H1 (cell line): ENCODE measurements at regions not wholly inside any gene's neighbourhood (a gene's known extent, or its start where the extent isn't known, plus 50 kb on each side); places are given as distances from the start of the nearest gene placed in this dataset.

Experiments
- CTCF ChIA-PET: fragments of 300-600 bp; sonication (Branson Sonifier 250); formaldehyde crosslinking; loops from one replicate; lab custom pipeline; 2021; ENCODE audit not compliant: partially characterized antibody; lab: Charles Lee
- POLR2A ChIA-PET: fragments of 300-600 bp; sonication (Branson Sonifier 250); formaldehyde crosslinking; loops from one replicate; lab custom pipeline; 2021; ENCODE audit warnings: inconsistent platforms; ENCODE audit not compliant: partially characterized antibody; lab: Charles Lee
- DNase-seq, 2 experiments: peaks; one replicate each; pipeline versions ENCODE4 v3.0.0 to v3.0.0-alpha.2; 2010 to 2022; ENCODE audit warnings: low spot score in 2 of 2, low read depth in 1 of 2, mixed read lengths in 1 of 2
- FAIRE-seq: peaks from 2 replicates; lab custom pipeline; 2011; peaks lifted over from hg19 to GRCh38; lab: Jason Lieb, UNC
- H2AFZ ChIP-seq: 2 replicates; pipeline ENCODE4 v1.8.1; 2012; ENCODE audit warnings: low read length, inconsistent platforms
- H2AK5ac ChIP-seq: 2 replicates; pipeline ENCODE4 v1.6.1; 2013; ENCODE audit warnings: low read depth, low read length
- H2BK120ac ChIP-seq: replicated peaks from 2 replicates; pipeline ENCODE3; 2013; ENCODE audit warnings: low read depth, low read length, inconsistent platforms
- H2BK12ac ChIP-seq: 2 replicates; pipeline ENCODE4 v1.6.1; 2013; ENCODE audit warnings: low read depth, low read length
- H2BK15ac ChIP-seq: 2 replicates; pipeline ENCODE4 v1.6.1; 2013; ENCODE audit warnings: low read length
- H2BK20ac ChIP-seq: 2 replicates; pipeline ENCODE4 v1.6.1; 2013; ENCODE audit warnings: low read length
- H2BK5ac ChIP-seq: 2 replicates; pipeline ENCODE4 v1.6.1; 2013; ENCODE audit warnings: low read depth, low read length
- H3K14ac ChIP-seq: 2 replicates; pipeline ENCODE4 v1.6.1; 2013; ENCODE audit warnings: inconsistent platforms; ENCODE audit not compliant: insufficient read length
- H3K18ac ChIP-seq: 2 replicates; pipeline ENCODE4 v1.6.1; 2013; ENCODE audit warnings: low read length; ENCODE audit errors: extremely low read depth
- H3K23ac ChIP-seq: 2 replicates; pipeline ENCODE4 v1.6.1; 2013; ENCODE audit warnings: inconsistent platforms; ENCODE audit not compliant: insufficient read length
- H3K23me2 ChIP-seq: 2 replicates; pipeline ENCODE4 v1.6.1; 2013; ENCODE audit warnings: low read depth, low read length
- H3K27ac ChIP-seq: 2 replicates; pipeline ENCODE4 v1.6.1; 2011; ENCODE audit warnings: low read depth, low read length, inconsistent platforms
- H3K27me3 ChIP-seq, 4 experiments: replicated peaks in 1 of 4; 1 replicate in 1 of 4; 2 replicates in 3 of 4; pipeline versions ENCODE4 v1.6.1 to v1.8.1; 2011 to 2013; ENCODE audit warnings: low read length in 3 of 4, mild to moderate bottlenecking in 3 of 4, inconsistent platforms in 2 of 4, mixed read lengths in 2 of 4, moderate library complexity in 1 of 4; ENCODE audit not compliant: control insufficient read depth in 3 of 4, insufficient read depth in 3 of 4; ENCODE audit errors: extremely low read depth in 1 of 4
- H3K36me3 ChIP-seq, 4 experiments: 2 replicates each; pipeline versions ENCODE4 v1.6.1 to v1.8.1; 2011 to 2013; ENCODE audit warnings: mild to moderate bottlenecking in 4 of 4, low read length in 3 of 4, moderate library complexity in 2 of 4, control low read depth in 1 of 4, inconsistent platforms in 1 of 4; ENCODE audit not compliant: insufficient read depth in 4 of 4, control insufficient read depth in 2 of 4
- H3K4ac ChIP-seq: replicated peaks from 2 replicates; pipeline ENCODE3; 2013; ENCODE audit warnings: low read length, low read depth, mixed read lengths, inconsistent platforms; ENCODE audit not compliant: insufficient read length
- H3K4me1 ChIP-seq, 4 experiments: replicated peaks in 1 of 4; 1 replicate in 1 of 4; 2 replicates in 3 of 4; pipeline versions ENCODE4 v1.6.1 to v1.8.1; 2011 to 2013; ENCODE audit warnings: low read length in 3 of 4, inconsistent platforms in 2 of 4, mixed read lengths in 1 of 4; ENCODE audit not compliant: insufficient read depth in 4 of 4, control insufficient read depth in 3 of 4
- H3K4me2 ChIP-seq, 2 experiments: 2 replicates each; pipeline versions ENCODE4 v1.6.1 to v1.8.1; 2011 to 2013; ENCODE audit warnings: low read depth in 2 of 2, low read length in 2 of 2, control low read depth in 1 of 2, inconsistent platforms in 1 of 2, mild to moderate bottlenecking in 1 of 2; ENCODE audit not compliant: insufficient read depth in 1 of 2
- H3K4me3 ChIP-seq, 4 experiments: fragments of 200-600, 300-600 bp in 1 of 4; sonication (generic), shearing (Covaris generic), sonication (Bioruptor Twin) in 1 of 4; 2 replicates each; pipeline versions ENCODE4 v1.5.1 to v1.8.1; 2011 to 2016; ENCODE audit warnings: low read length in 4 of 4, low read depth in 3 of 4, control low read depth in 2 of 4, inconsistent platforms in 2 of 4, mild to moderate bottlenecking in 2 of 4, mixed read lengths in 1 of 4, moderate library complexity in 1 of 4; ENCODE audit not compliant: insufficient read depth in 2 of 4; ENCODE audit errors: extremely low read depth in 1 of 4
- H3K56ac ChIP-seq: replicated peaks from 2 replicates; pipeline ENCODE3; 2013; ENCODE audit warnings: low read depth, mild to moderate bottlenecking, mixed read lengths, low read length, inconsistent platforms; ENCODE audit not compliant: insufficient read length
- H3K79me1 ChIP-seq: 2 replicates; pipeline ENCODE4 v1.6.1; 2013; ENCODE audit warnings: low read depth, low read length, control low read depth
- H3K79me2 ChIP-seq, 2 experiments: 2 replicates each; pipeline versions ENCODE4 v1.6.1 to v1.8.1; 2012 to 2013; ENCODE audit warnings: low read length in 2 of 2, mild to moderate bottlenecking in 2 of 2, inconsistent platforms in 1 of 2; ENCODE audit not compliant: insufficient read depth in 2 of 2, control insufficient read depth in 1 of 2
- H3K9ac ChIP-seq, 4 experiments: replicated peaks in 1 of 4; 1 replicate in 1 of 4; 2 replicates in 3 of 4; pipeline versions ENCODE4 v1.6.1 to v1.8.1; 2011 to 2013; ENCODE audit warnings: low read depth in 3 of 4, low read length in 3 of 4, control low read depth in 2 of 4, mild to moderate bottlenecking in 2 of 4, moderate library complexity in 2 of 4, inconsistent platforms in 1 of 4; ENCODE audit errors: extremely low read depth in 1 of 4
- H3K9me3 ChIP-seq, 2 experiments: 2 replicates each; pipeline versions ENCODE4 v1.6.1 to v1.8.1; 2012 to 2013; ENCODE audit warnings: mild to moderate bottlenecking in 2 of 2, moderate library complexity in 2 of 2, control low read depth in 1 of 2, inconsistent platforms in 1 of 2, low read depth in 1 of 2, low read length in 1 of 2, mixed read lengths in 1 of 2; ENCODE audit not compliant: insufficient read depth in 2 of 2
- H4K20me1 ChIP-seq, 2 experiments: replicated peaks in 1 of 2; 2 replicates each; pipeline versions ENCODE3 to v1.8.1; 2011 to 2013; ENCODE audit warnings: inconsistent platforms in 2 of 2, low read length in 2 of 2, mild to moderate bottlenecking in 1 of 2; ENCODE audit not compliant: insufficient read depth in 2 of 2, control insufficient read depth in 1 of 2
- H4K5ac ChIP-seq: 2 replicates; pipeline ENCODE4 v1.6.1; 2013; ENCODE audit warnings: low read length, low read depth, mixed read lengths, inconsistent platforms; ENCODE audit not compliant: insufficient read length
- H4K8ac ChIP-seq: 2 replicates; pipeline ENCODE4 v1.8.0; 2013; ENCODE audit warnings: mild to moderate bottlenecking, moderate library complexity, low read length, inconsistent platforms; ENCODE audit not compliant: insufficient read depth; ENCODE audit errors: extremely low read depth
- H4K91ac ChIP-seq: replicated peaks from 2 replicates; pipeline ENCODE3; 2013; ENCODE audit warnings: low read length, mixed read lengths, inconsistent platforms; ENCODE audit not compliant: insufficient read length
- TBP ChIP-seq: IDR thresholded peaks from 2 replicates; pipeline ENCODE4 v1.6.1; 2011; ENCODE audit warnings: low read depth, low read length, improper control_type of control experiment
- WGBS, 2 experiments: shearing (Covaris generic) in 1 of 2; methylation state at CpG; one replicate each; pipeline versions ENCODE4 v1.1.6 to v1.1.7; 2013 to 2015; ENCODE audit warnings: low lambda C conversion rate in 2 of 2, mixed read lengths in 2 of 2, inconsistent platforms in 1 of 2, low coverage in 1 of 2, missing lambda C conversion rate in 1 of 2; ENCODE audit not compliant: insufficient replicate concordance in 2 of 2, insufficient coverage in 1 of 2, insufficient read length in 1 of 2; ENCODE audit errors: extremely low coverage in 1 of 2, missing lambda C conversion rate in 1 of 2; 5-methylcytosine and 5-hydroxymethylcytosine counted together

DNA sequence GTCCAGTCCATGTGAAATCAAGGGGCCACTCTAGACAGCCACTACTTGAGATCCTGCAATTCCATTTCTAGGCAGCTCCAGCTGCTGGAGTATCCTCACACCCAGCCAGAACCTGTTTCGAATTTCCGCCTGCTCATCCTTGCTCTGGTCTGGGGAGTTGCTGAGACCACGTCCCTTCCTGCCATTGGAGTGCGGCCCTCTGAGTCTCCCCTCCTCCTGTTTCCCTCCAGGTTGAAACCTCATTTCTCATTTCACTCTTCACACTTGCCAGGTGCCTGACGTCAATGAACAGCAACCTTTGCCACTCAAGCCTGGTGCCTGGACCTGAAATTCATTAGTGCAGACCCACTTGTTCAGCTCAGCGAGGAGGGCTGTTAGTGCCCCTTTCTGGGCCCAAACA is 307.5 kb upstream of the SHH start:
- no peak for TF ChIP-seq TBP
- no peaks in the 10 kb centered on the region for H3K4me1 ChIP-seq
- H3K18ac ChIP-seq: no peak overlapping the region
- DNase-seq (no peak), FAIRE-seq (no peak)
- no peak overlapping the region for H3K56ac ChIP-seq
- H3K4ac ChIP-seq: no peak overlapping the region
- no peak overlapping the region for H3K4me2 ChIP-seq
- H3K23me2 ChIP-seq: no peaks in the 10 kb centered on the region
- no peaks in the 10 kb centered on the region for H3K79me1 ChIP-seq
- H4K5ac ChIP-seq: no peak overlapping the region
- H2BK5ac ChIP-seq: no peak overlapping the region
- H3K14ac ChIP-seq: no peak overlapping the region
- H3K27ac ChIP-seq: no peak overlapping the region
- no peak overlapping the region for H2BK20ac ChIP-seq
- no peaks in the 10 kb centered on the region for H3K9me3 ChIP-seq
- 91% methylated on average over 6 of the region's 6 CpGs; no CpG with 5 or more reads in 1 of the 2 experiments for WGBS, 2 experiments
- H3K27me3 ChIP-seq: no peaks in the 10 kb centered on the region
- no peaks in the 10 kb centered on the region for H3K36me3 ChIP-seq
- ChIA-PET POLR2A (no interaction called here), CTCF (no interaction called here)
- no peak overlapping the region for H2AFZ ChIP-seq
- H2BK12ac ChIP-seq: no peak overlapping the region
- H2BK120ac ChIP-seq: no peak overlapping the region
- H3K4me3 ChIP-seq: no peak overlapping the region
- H2AK5ac ChIP-seq: no peak overlapping the region
- H3K79me2 ChIP-seq: no peaks in the 10 kb centered on the region
- no peak overlapping the region for H4K91ac ChIP-seq
- no peak overlapping the region for H4K8ac ChIP-seq
- no peak overlapping the region for H2BK15ac ChIP-seq
- no peaks in the 10 kb centered on the region for H4K20me1 ChIP-seq
- H3K23ac ChIP-seq: no peak overlapping the region
- no peak overlapping the region for H3K9ac ChIP-seq
